ENCODE measurements at regions not wholly inside any gene's neighbourhood (a gene's known extent, or its start where the extent isn't known, plus 50 kb on each side); places are given as distances from the start of the nearest gene placed in this dataset.
"Not testable (repeated sequence)": the region's sequence is repeated elsewhere in the genome, so short reads cannot be mapped to it uniquely, and the experiment has no call there.

- TF ChIP-seq EZH2phosphoT487 (IDR thresholded peaks at IDR 0.05; ENCODE audit: borderline replicate concordance, low read length) (no peak), CTCF (IDR thresholded peaks at IDR 0.05; ENCODE audit: low read depth, low read length, poor library complexity, severe bottlenecking) (no peak)
- H3K27me3 ChIP-seq (ENCODE audit: control insufficient read depth, low read length), result no peaks in the 10 kb centered on the region
- no peak overlapping the region for H3K27ac ChIP-seq (ENCODE audit: low read depth, low read length)
Observed at GRCh38 chr3:124650798-124651197, 79.5 kb upstream of the UMPS start.

GRCh38 chr3:124651416-124651815 lies 78.8 kb upstream of the UMPS start:
- not testable (repeated sequence) for H3K9me3 ChIP-seq (ENCODE audit: control insufficient read depth, insufficient read depth, low read length); H4K20me1 ChIP-seq (ENCODE audit: control insufficient read depth, insufficient read depth, low read depth, low read length); H3K79me2 ChIP-seq (ENCODE audit: control insufficient read depth, low read length); H3K27ac ChIP-seq (ENCODE audit: low read depth, low read length); H3K27me3 ChIP-seq (ENCODE audit: control insufficient read depth, low read length); H3K4me1 ChIP-seq (ENCODE audit: control insufficient read depth, low read length); H3K4me2 ChIP-seq (ENCODE audit: low read length); H3K36me3 ChIP-seq (ENCODE audit: control insufficient read depth, low read length); H3F3A ChIP-seq (ENCODE audit: control insufficient read depth, insufficient read depth); H3K4me3 ChIP-seq (ENCODE audit: low read length); H3K9me2 ChIP-seq (replicated peaks; ENCODE audit: control insufficient read depth, low read length)

More at GRCh38 chr3:124650798-124651197, 79.5 kb upstream of the UMPS start:
- no peaks in the 10 kb centered on the region for H3F3A ChIP-seq (ENCODE audit: control insufficient read depth, insufficient read depth)
- no peak overlapping the region for H3K4me3 ChIP-seq (ENCODE audit: low read length)
- no peak overlapping the region for H3K4me2 ChIP-seq (ENCODE audit: low read length)
- no peaks in the 10 kb centered on the region for H4K20me1 ChIP-seq (ENCODE audit: control insufficient read depth, insufficient read depth, low read depth, low read length)
- H3K36me3 ChIP-seq (ENCODE audit: control insufficient read depth, low read length), result no peaks in the 10 kb centered on the region
- no peaks in the 10 kb centered on the region for H3K9me2 ChIP-seq (replicated peaks; ENCODE audit: control insufficient read depth, low read length)
- no peaks in the 10 kb centered on the region for H3K79me2 ChIP-seq (ENCODE audit: control insufficient read depth, low read length)
- H3K9me3 ChIP-seq (ENCODE audit: control insufficient read depth, insufficient read depth, low read length), result no peaks in the 10 kb centered on the region
- no peaks in the 10 kb centered on the region for H3K4me1 ChIP-seq (ENCODE audit: control insufficient read depth, low read length)

GRCh38 chr3:124652009-124652408 lies 78.2 kb upstream of the UMPS start:
- no peak for TF ChIP-seq EZH2phosphoT487 (IDR thresholded peaks at IDR 0.05; ENCODE audit: borderline replicate concordance, low read length)
- TF ChIP-seq CTCF (IDR thresholded peaks at IDR 0.05; ENCODE audit: low read depth, low read length, poor library complexity, severe bottlenecking), result no peak
- H3K4me1 ChIP-seq (ENCODE audit: control insufficient read depth, low read length), result no peaks in the 10 kb centered on the region
- no peaks in the 10 kb centered on the region for H3K79me2 ChIP-seq (ENCODE audit: control insufficient read depth, low read length)
- H3K4me3 ChIP-seq (ENCODE audit: low read length), result no peak overlapping the region
- no peak overlapping the region for H3K4me2 ChIP-seq (ENCODE audit: low read length)
- no peaks in the 10 kb centered on the region for H3K9me3 ChIP-seq (ENCODE audit: control insufficient read depth, insufficient read depth, low read length)
- no peaks in the 10 kb centered on the region for H3K27me3 ChIP-seq (ENCODE audit: control insufficient read depth, low read length)
- no peaks in the 10 kb centered on the region for H3K9me2 ChIP-seq (replicated peaks; ENCODE audit: control insufficient read depth, low read length)
- H3K36me3 ChIP-seq (ENCODE audit: control insufficient read depth, low read length), result no peaks in the 10 kb centered on the region
- H3K27ac ChIP-seq (ENCODE audit: low read depth, low read length), result no peak overlapping the region
- H4K20me1 ChIP-seq (ENCODE audit: control insufficient read depth, insufficient read depth, low read depth, low read length), result no peaks in the 10 kb centered on the region
- H3F3A ChIP-seq (ENCODE audit: control insufficient read depth, insufficient read depth), result no peaks in the 10 kb centered on the region

GRCh38 chr3:124653071-124653796 lies 77.0 kb upstream of the UMPS start:
- Histone ChIP-seq H3K36me3 (ENCODE audit: control insufficient read depth, low read length) (no peaks in the 10 kb centered on the region), H3K27ac (ENCODE audit: low read depth, low read length) (no peak overlapping the region), H3K9me3 (ENCODE audit: control insufficient read depth, insufficient read depth, low read length) (no peaks in the 10 kb centered on the region), H4K20me1 (ENCODE audit: control insufficient read depth, insufficient read depth, low read depth, low read length) (no peaks in the 10 kb centered on the region), H3K4me3 (ENCODE audit: low read length) (no peak overlapping the region), H3F3A (ENCODE audit: control insufficient read depth, insufficient read depth) (no peaks in the 10 kb centered on the region), H3K27me3 (ENCODE audit: control insufficient read depth, low read length) (no peaks in the 10 kb centered on the region), H3K79me2 (ENCODE audit: control insufficient read depth, low read length) (no peaks in the 10 kb centered on the region), H3K9me2 (replicated peaks; ENCODE audit: control insufficient read depth, low read length) (no peaks in the 10 kb centered on the region), H3K4me1 (ENCODE audit: control insufficient read depth, low read length) (no peaks in the 10 kb centered on the region), H3K4me2 (ENCODE audit: low read length) (no peak overlapping the region)
- TF ChIP-seq EZH2phosphoT487 (IDR thresholded peaks at IDR 0.05; ENCODE audit: borderline replicate concordance, low read length), result no peak
- no peak for TF ChIP-seq CTCF (IDR thresholded peaks at IDR 0.05; ENCODE audit: low read depth, low read length, poor library complexity, severe bottlenecking)

Data from DOHH2 (cell line).